ENCODE measurements at regions not wholly inside any gene's neighbourhood (a gene's known extent, or its start where the extent isn't known, plus 50 kb on each side); places are given as distances from the start of the nearest gene placed in this dataset.

GRCh38 chr4:23207059-23207458 lies 514.3 kb downstream of the GBA3 start:
- no peak for DNase-seq (ENCODE audit: low read depth)
- H3K4me3 ChIP-seq (ENCODE audit: low read depth, low read length): no peak overlapping the region

DNA sequence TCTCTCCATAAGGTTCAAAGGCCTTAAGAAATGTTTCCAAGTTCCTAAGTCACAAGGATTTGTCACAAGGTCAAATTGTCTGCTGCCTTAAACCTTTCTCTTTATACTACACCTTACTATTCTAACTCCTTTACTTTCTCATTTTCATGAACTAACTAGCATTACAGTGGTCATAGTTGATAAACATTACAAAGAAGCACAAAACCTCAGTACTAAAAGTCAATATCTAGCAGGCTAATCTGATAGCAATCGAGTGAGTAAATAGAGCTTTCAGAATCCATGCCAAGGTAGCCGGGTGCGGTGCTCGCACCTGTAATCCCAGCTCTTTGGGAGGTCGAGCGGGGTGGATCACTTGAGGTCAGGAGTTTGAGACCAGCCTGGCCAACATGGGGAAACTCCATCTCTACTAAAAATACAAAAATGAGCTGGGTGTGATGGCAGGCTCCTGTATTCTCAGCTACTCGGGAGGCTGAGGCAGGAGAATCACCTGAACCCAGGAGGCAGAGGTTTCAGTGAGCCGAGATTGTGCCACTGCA lies 510.0 kb downstream of the GBA3 start:
- no peak overlapping the region for H3K4me3 ChIP-seq (ENCODE audit: low read depth, low read length)
- TF ChIP-seq, protein P1, sequence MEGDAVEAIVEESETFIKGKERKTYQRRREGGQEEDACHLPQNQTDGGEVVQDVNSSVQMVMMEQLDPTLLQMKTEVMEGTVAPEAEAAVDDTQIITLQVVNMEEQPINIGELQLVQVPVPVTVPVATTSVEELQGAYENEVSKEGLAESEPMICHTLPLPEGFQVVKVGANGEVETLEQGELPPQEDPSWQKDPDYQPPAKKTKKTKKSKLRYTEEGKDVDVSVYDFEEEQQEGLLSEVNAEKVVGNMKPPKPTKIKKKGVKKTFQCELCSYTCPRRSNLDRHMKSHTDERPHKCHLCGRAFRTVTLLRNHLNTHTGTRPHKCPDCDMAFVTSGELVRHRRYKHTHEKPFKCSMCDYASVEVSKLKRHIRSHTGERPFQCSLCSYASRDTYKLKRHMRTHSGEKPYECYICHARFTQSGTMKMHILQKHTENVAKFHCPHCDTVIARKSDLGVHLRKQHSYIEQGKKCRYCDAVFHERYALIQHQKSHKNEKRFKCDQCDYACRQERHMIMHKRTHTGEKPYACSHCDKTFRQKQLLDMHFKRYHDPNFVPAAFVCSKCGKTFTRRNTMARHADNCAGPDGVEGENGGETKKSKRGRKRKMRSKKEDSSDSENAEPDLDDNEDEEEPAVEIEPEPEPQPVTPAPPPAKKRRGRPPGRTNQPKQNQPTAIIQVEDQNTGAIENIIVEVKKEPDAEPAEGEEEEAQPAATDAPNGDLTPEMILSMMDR (IDR thresholded peaks at IDR 0.05; ENCODE audit: low read depth, low read length, missing control alignments): no peak
- no peak for DNase-seq (ENCODE audit: low read depth)

More at GRCh38 chr4:23207059-23207458, 514.3 kb downstream of the GBA3 start:
- TF ChIP-seq, protein P1 (IDR thresholded peaks at IDR 0.05; ENCODE audit: low read depth, low read length, missing control alignments): no peak

- no peak for DNase-seq (ENCODE audit: low read depth)
- TF ChIP-seq, protein P1 (IDR thresholded peaks at IDR 0.05; ENCODE audit: low read depth, low read length, missing control alignments): no peak
- H3K4me3 ChIP-seq (ENCODE audit: low read depth, low read length): no peak overlapping the region
Measured at GRCh38 chr4:23194751-23195150, 502.0 kb downstream of the GBA3 start.

DNA sequence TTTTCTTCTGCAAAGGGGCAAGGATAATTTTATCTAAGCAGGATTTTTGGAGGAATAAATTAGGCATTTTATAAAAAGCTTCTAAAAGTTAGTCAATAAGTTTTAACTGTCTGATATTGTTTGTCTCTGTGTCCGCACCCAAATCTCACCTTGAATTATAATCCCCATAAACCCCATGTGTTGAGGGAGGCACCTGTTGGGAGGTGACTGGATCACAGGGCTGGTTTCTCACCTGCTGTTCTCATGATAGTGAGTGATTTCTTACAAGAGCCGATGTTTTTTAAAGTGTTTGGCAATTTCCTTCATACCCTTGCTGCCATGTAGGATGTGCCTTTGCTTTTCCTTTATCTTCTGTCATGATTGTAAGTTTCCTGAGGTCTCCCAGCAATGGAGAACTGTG lies 481.4 kb downstream of the GBA3 start:
- DNase-seq (ENCODE audit: low read depth): no peak
- H3K4me3 ChIP-seq (ENCODE audit: low read depth, low read length): no peak overlapping the region
- TF ChIP-seq, protein P1 (IDR thresholded peaks at IDR 0.05; ENCODE audit: low read depth, low read length, missing control alignments): no peak

- TF ChIP-seq, protein P1 (IDR thresholded peaks at IDR 0.05; ENCODE audit: low read depth, low read length, missing control alignments): no peak
- no peak overlapping the region for H3K4me3 ChIP-seq (ENCODE audit: low read depth, low read length)
- DNase-seq (ENCODE audit: low read depth): no peak
Measured at GRCh38 chr4:23171976-23172375, 479.2 kb downstream of the GBA3 start.

GRCh38 chr4:23169608-23170311 lies 477.0 kb downstream of the GBA3 start:
- H3K4me3 ChIP-seq (ENCODE audit: low read depth, low read length): no peak overlapping the region
- TF ChIP-seq, protein P1 (IDR thresholded peaks at IDR 0.05; ENCODE audit: low read depth, low read length, missing control alignments): no peak

DNA sequence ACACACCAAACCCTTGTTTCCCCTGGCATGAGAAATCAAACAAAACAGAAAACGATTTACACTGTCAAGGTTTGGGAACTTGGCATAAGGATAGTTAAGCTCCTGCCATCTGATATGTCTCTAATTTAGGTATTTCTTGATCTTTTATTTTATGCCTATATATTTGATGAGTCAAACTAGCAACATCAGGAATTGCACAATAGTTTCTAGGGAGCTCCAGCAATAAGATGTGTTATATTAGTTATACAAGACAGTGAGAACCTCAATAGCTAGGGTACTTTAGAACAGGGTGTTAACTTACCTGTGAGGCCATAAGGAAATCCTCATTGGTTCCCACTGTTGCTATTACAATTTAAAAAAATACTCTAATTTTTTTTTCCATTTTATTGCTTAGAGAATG lies 474.2 kb downstream of the GBA3 start:
- DNase-seq (ENCODE audit: low read depth): no peak
- no peak overlapping the region for H3K4me3 ChIP-seq (ENCODE audit: low read depth, low read length)
- TF ChIP-seq, protein P1 (IDR thresholded peaks at IDR 0.05; ENCODE audit: low read depth, low read length, missing control alignments): no peak

More at GRCh38 chr4:23169608-23170311, 477.0 kb downstream of the GBA3 start:
- no peak for DNase-seq (ENCODE audit: low read depth)
